Vagina (tissue), 2 donors: ENCODE measurements at regions not wholly inside any gene's neighbourhood (a gene's known extent, or its start where the extent isn't known, plus 50 kb on each side); places are given as distances from the start of the nearest gene placed in this dataset.
"Not testable (repeated sequence)": the region's sequence is repeated elsewhere in the genome, so short reads cannot be mapped to it uniquely, and the experiment has no call there.

Source experiments
- POLR2A ChIP-seq, 2 donors: fragments of 450-650 bp; IDR thresholded peaks; one replicate each; pipeline ENCODE4 v1.6.1; 2017; ENCODE audit warnings: antibody characterized with exemption in 2 of 2, mild to moderate bottlenecking in 2 of 2, moderate library complexity in 2 of 2
- TF ChIP-seq, protein P1 (sequence below), 3 experiments: fragments of 450-650 bp in 2 of 3; fragments of 200-600 bp in 1 of 3; sonication (generic) in 1 of 3; IDR thresholded peaks; one replicate each; pipeline ENCODE4 v1.5.1; 2017 to 2019; ENCODE audit warnings: antibody characterized with exemption in 3 of 3, mild to moderate bottlenecking in 2 of 3, moderate library complexity in 2 of 3

GRCh38 chr5:172532439-172532838 is 78.1 kb upstream of the SH3PXD2B start:
- TF ChIP-seq POLR2A (IDR thresholded peaks at IDR 0.05): not testable (repeated sequence)
- TF ChIP-seq, protein P1, sequence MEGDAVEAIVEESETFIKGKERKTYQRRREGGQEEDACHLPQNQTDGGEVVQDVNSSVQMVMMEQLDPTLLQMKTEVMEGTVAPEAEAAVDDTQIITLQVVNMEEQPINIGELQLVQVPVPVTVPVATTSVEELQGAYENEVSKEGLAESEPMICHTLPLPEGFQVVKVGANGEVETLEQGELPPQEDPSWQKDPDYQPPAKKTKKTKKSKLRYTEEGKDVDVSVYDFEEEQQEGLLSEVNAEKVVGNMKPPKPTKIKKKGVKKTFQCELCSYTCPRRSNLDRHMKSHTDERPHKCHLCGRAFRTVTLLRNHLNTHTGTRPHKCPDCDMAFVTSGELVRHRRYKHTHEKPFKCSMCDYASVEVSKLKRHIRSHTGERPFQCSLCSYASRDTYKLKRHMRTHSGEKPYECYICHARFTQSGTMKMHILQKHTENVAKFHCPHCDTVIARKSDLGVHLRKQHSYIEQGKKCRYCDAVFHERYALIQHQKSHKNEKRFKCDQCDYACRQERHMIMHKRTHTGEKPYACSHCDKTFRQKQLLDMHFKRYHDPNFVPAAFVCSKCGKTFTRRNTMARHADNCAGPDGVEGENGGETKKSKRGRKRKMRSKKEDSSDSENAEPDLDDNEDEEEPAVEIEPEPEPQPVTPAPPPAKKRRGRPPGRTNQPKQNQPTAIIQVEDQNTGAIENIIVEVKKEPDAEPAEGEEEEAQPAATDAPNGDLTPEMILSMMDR (IDR thresholded peaks at IDR 0.05): not testable (repeated sequence)
